AG09309 (cell line): ENCODE measurements at regions not wholly inside any gene's neighbourhood (a gene's known extent, or its start where the extent isn't known, plus 50 kb on each side); places are given as distances from the start of the nearest gene placed in this dataset.

Source experiments
- DNase-seq: peaks from one replicate; pipeline ENCODE4 v3.0.0-alpha.2; 2010; ENCODE audit warnings: low read depth
- H3K4me3 ChIP-seq: 2 replicates; pipeline ENCODE4 v1.5.1; 2011; ENCODE audit warnings: mild to moderate bottlenecking, low read depth, low read length, moderate library complexity; ENCODE audit not compliant: control insufficient read depth
- CTCF ChIP-seq: IDR thresholded peaks from 2 replicates; pipeline ENCODE4 v1.5.1; 2011; ENCODE audit warnings: mild to moderate bottlenecking, low read depth, low read length, inconsistent platforms; ENCODE audit not compliant: insufficient read depth, control insufficient read depth; ENCODE audit errors: missing control alignments

- H3K4me3 ChIP-seq, result no peak overlapping the region
- DNase-seq, result no peak
- TF ChIP-seq CTCF, result no peak
These were observed 83.6 kb downstream of the TMEM100 start for GRCh38 chr17:55639096-55639495.

- no peak for DNase-seq
- no peak for TF ChIP-seq CTCF
- no peak overlapping the region for H3K4me3 ChIP-seq
These were observed 87.3 kb downstream of the TMEM100 start for GRCh38 chr17:55635253-55635914.

DNA sequence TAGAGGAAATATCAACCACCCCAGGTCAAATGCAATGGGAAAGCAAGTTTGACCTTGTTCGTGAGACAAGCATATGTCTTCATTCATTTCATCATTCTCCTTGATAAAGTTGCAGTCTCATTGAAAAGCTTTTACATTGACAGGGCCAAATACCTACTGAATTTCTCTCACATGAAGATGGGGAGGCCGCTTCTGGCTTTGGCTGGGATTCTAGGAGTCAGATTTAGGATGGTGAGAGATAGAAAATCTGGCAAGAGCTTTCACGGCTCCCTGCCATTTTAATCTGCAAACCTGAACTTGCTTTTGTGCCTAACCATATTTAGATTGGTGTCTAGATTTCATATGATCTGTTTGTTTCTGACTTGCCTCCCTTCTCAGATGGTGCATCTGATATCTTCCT lies 88.0 kb downstream of the TMEM100 start:
- no peak for TF ChIP-seq CTCF
- H3K4me3 ChIP-seq, result no peak overlapping the region
- no peak for DNase-seq

DNA sequence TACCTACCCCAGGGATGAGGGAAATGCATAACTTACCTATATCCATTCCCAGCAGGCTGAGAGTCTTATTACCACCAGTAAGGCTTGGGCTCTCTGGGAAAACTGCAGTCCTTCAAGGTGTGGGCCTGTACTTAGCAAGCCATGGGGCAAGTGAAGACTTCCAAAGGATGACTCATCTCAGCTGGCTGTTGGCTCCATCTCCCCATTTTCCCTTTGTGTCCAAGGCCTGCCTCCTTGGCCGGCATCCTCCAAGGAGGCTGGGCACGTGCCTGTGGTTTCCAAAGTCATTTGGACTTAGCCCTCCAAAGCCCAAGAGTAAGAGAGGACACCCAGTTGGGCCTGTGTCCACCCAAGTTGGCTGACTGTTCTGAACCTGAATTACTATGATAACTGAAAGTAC lies 89.8 kb downstream of the TMEM100 start:
- DNase-seq, result no peak
- TF ChIP-seq CTCF, result no peak
- no peak overlapping the region for H3K4me3 ChIP-seq

GRCh38 chr17:55632236-55632635 lies 90.4 kb downstream of the TMEM100 start:
- no peak for DNase-seq
- no peak overlapping the region for H3K4me3 ChIP-seq
- TF ChIP-seq CTCF, result no peak

DNA sequence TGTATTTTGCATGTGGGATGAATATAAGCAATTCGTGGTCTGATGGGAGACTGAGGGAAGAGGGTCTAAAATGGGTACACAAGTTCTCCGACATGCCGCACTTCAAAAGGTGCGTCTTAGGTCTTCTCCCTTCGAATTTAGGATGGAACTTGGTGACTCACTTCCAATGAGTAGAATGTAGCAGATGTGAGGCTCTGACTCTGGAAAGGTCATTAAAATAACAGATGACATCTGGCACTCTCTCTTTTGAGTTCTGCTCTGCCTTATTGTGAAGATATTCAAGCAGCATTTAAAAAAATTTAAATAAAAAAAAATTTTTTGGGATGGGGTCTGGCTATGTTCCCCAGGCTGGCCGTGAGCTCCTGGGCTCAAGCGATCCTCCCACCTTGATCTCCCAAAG lies 92.7 kb downstream of the TMEM100 start:
- no peak for TF ChIP-seq CTCF
- H3K4me3 ChIP-seq, result no peak overlapping the region
- DNase-seq, result no peak

GRCh38 chr17:55625521-55625920 lies 97.1 kb downstream of the TMEM100 start:
- no peak for DNase-seq
- H3K4me3 ChIP-seq, result no peak overlapping the region
- no peak for TF ChIP-seq CTCF
